WTC11 (cell line): ENCODE measurements at regions not wholly inside any gene's neighbourhood (a gene's known extent, or its start where the extent isn't known, plus 50 kb on each side); places are given as distances from the start of the nearest gene placed in this dataset.

ENCODE experiments used
- ATAC-seq: fragments of 200-7000 bp; cut with Tn5 transposase; 2 replicates; pipeline ENCODE4 v1.10.0; 2021; ENCODE audit warnings: mild to moderate bottlenecking, moderate library complexity
- CTCF ChIA-PET: fragments of 300-600 bp; sonication (Branson Sonifier 250); formaldehyde crosslinking; loops from one replicate; lab custom pipeline; 2021; ENCODE audit warnings: antibody characterized with exemption; lab: Charles Lee
- POLR2A ChIA-PET: fragments of 350-600 bp; sonication (Branson Sonifier 250); formaldehyde crosslinking; loops from one replicate; lab custom pipeline; 2021; ENCODE audit warnings: antibody characterized with exemption; lab: Charles Lee
- DNase-seq: peaks from one replicate; pipeline ENCODE4 v3.0.0; 2021; ENCODE audit warnings: low spot score
- H3K27ac Mint-ChIP-seq: 2 replicates; pipeline ENCODE4 v1.8.0; 2021; ENCODE audit warnings: mixed read lengths
- H3K27me3 Mint-ChIP-seq: 2 replicates; pipeline ENCODE4 v1.8.0; 2021; ENCODE audit warnings: low read depth, mild to moderate bottlenecking, moderate library complexity, mixed read lengths
- H3K36me3 Mint-ChIP-seq: 2 replicates; pipeline ENCODE4 v1.8.0; 2021; ENCODE audit warnings: mixed read lengths
- H3K4me1 Mint-ChIP-seq: 2 replicates; pipeline ENCODE4 v1.8.0; 2022; ENCODE audit warnings: mixed read lengths
- H3K4me3 Mint-ChIP-seq: 2 replicates; pipeline ENCODE4 v1.8.0; 2021; ENCODE audit warnings: mild to moderate bottlenecking, moderate library complexity, mixed read lengths
- H3K9me3 Mint-ChIP-seq: 2 replicates; pipeline ENCODE4 v1.8.0; 2021; ENCODE audit warnings: mixed read lengths
- AR ChIP-seq: fragments of 250-450 bp; sonication (Bioruptor Pico); IDR thresholded peaks from 2 replicates; pipeline ENCODE4 v1.9.0; 2021; ENCODE audit warnings: mild to moderate bottlenecking
- ATF1 ChIP-seq: sonication (generic); formaldehyde crosslinking; IDR thresholded peaks from 2 replicates; pipeline ENCODE4 v1.8.1; 2023; ENCODE audit warnings: mild to moderate bottlenecking, moderate library complexity, missing genetic modification reagents
- E2F4 ChIP-seq: sonication (generic); formaldehyde crosslinking; IDR thresholded peaks from 2 replicates; pipeline ENCODE4 v1.8.1; 2022; ENCODE audit warnings: low read depth, mild to moderate bottlenecking, moderate library complexity, missing genetic modification reagents, borderline replicate concordance
- FOXK1 ChIP-seq: sonication (generic); formaldehyde crosslinking; IDR thresholded peaks from 2 replicates; pipeline ENCODE4 v1.8.0; 2022; ENCODE audit warnings: mild to moderate bottlenecking, moderate library complexity, missing genetic modification reagents
- GTF2I ChIP-seq: fragments of 250-450 bp; sonication (Bioruptor Pico); conservative IDR thresholded peaks from 2 replicates; pipeline ENCODE4 v1.4.0; 2021; ENCODE audit warnings: mild to moderate bottlenecking
- MLX ChIP-seq: sonication (generic); formaldehyde crosslinking; IDR thresholded peaks from 2 replicates; pipeline ENCODE4 v1.8.1; 2023; ENCODE audit warnings: mild to moderate bottlenecking, missing genetic modification reagents, moderate library complexity
- PREB ChIP-seq: sonication (generic); formaldehyde crosslinking; IDR thresholded peaks from 2 replicates; pipeline ENCODE4 v1.8.1; 2022; ENCODE audit warnings: mild to moderate bottlenecking, missing genetic modification reagents, moderate library complexity, borderline replicate concordance
- RELA ChIP-seq: sonication (generic); formaldehyde crosslinking; IDR thresholded peaks from 2 replicates; pipeline ENCODE4 v1.8.1; 2022; ENCODE audit warnings: missing genetic modification reagents, mild to moderate bottlenecking, borderline replicate concordance
- SMAD3 ChIP-seq: sonication (generic); formaldehyde crosslinking; IDR thresholded peaks from 2 replicates; pipeline ENCODE4 v1.8.0; 2022; ENCODE audit warnings: missing genetic modification reagents, mild to moderate bottlenecking, borderline replicate concordance
- SOX15 ChIP-seq: fragments of 250-450 bp; sonication (Bioruptor Pico); IDR thresholded peaks from 2 replicates; pipeline ENCODE4 v1.9.0; 2021; ENCODE audit warnings: mild to moderate bottlenecking
- USF1 ChIP-seq: sonication (generic); formaldehyde crosslinking; IDR thresholded peaks from 2 replicates; pipeline ENCODE4 v1.8.0; 2022; ENCODE audit warnings: mild to moderate bottlenecking, missing genetic modification reagents
- USF2 ChIP-seq: sonication (generic); formaldehyde crosslinking; IDR thresholded peaks from 2 replicates; pipeline ENCODE4 v1.8.1; 2023; ENCODE audit warnings: mild to moderate bottlenecking, missing genetic modification reagents, moderate library complexity
- ZBTB21 ChIP-seq: sonication (generic); formaldehyde crosslinking; IDR thresholded peaks from 2 replicates; pipeline ENCODE4 v1.8.1; 2023; ENCODE audit warnings: mild to moderate bottlenecking, missing genetic modification reagents, borderline replicate concordance
- ZBTB43 ChIP-seq: sonication (generic); formaldehyde crosslinking; IDR thresholded peaks from 2 replicates; pipeline ENCODE4 v1.8.1; 2023; ENCODE audit warnings: mild to moderate bottlenecking, missing genetic modification reagents
- ZNF425 ChIP-seq: fragments of 250-450 bp; sonication (Bioruptor Pico); conservative IDR thresholded peaks from 2 replicates; pipeline ENCODE4 v1.9.0; 2021; ENCODE audit warnings: mild to moderate bottlenecking
- ZNF512 ChIP-seq: sonication (generic); formaldehyde crosslinking; IDR thresholded peaks from 2 replicates; pipeline ENCODE4 v1.8.1; 2022; ENCODE audit warnings: missing genetic modification reagents, borderline replicate concordance
- ZNF671 ChIP-seq: fragments of 250-450 bp; sonication (Bioruptor Pico); IDR thresholded peaks from 2 replicates; pipeline ENCODE4 v1.8.0; 2021; ENCODE audit warnings: mild to moderate bottlenecking

- Mint-ChIP-seq H3K27me3 (no peaks in the 10 kb centered on the region), H3K9me3 (peaks cover 60% of the 10 kb centered on the region), H3K4me1 (peaks cover 38% of the 10 kb centered on the region), H3K4me3 (0 out of 2 replicates have a peak overlapping the region, but pooled peaks have one; percentile 0), H3K27ac (no peak overlapping the region), H3K36me3 (peaks cover 15% of the 10 kb centered on the region)
- DNase-seq (no peak), ATAC-seq (no peak)
- POLR2A ChIA-PET: no interaction called here
- CTCF ChIA-PET: interaction anchor here (0.7 kb wide), 1 partner anchor 290 kb away, joined by 3 read pairs; no protein-coding TSS in a partner anchor
- no peak for TF ChIP-seq AR (CRISPR knock-in tag)
- TF ChIP-seq, all 79 proteins: peak for 0
These were observed 90.5 kb upstream of the LRRN1 start for GRCh38 chr3:3708769-3709115.

GRCh38 chr3:3707858-3708768 lies 91.1 kb upstream of the LRRN1 start:
- H3K9me3 Mint-ChIP-seq: peaks cover 61% of the 10 kb centered on the region
- peak overlapping the region; percentile 67 for H3K27ac Mint-ChIP-seq
- no peaks in the 10 kb centered on the region for H3K27me3 Mint-ChIP-seq
- peaks cover 20% of the 10 kb centered on the region for H3K36me3 Mint-ChIP-seq
- ATAC-seq (peak; percentile 56), DNase-seq (no peak)
- no peak overlapping the region for H3K4me3 Mint-ChIP-seq
- POLR2A ChIA-PET: no interaction called here
- H3K4me1 Mint-ChIP-seq: peaks cover 38% of the 10 kb centered on the region
- CTCF ChIA-PET: interaction anchor here (0.7 kb wide), 1 partner anchor 290 kb away, joined by 3 read pairs; no protein-coding TSS in a partner anchor
- TF ChIP-seq USF2 (CRISPR knock-in tag): no peak
- no peak for TF ChIP-seq RELA (CRISPR knock-in tag)
- no peak for TF ChIP-seq SOX15 (CRISPR knock-in tag)
- TF ChIP-seq ZBTB43: no peak
- no peak for TF ChIP-seq GTF2I (CRISPR knock-in tag)
- TF ChIP-seq ZBTB21 (CRISPR knock-in tag): no peak
- no peak for TF ChIP-seq USF1 (CRISPR knock-in tag)
- no peak for TF ChIP-seq SMAD3
- TF ChIP-seq ZNF512: no peak
- no peak for TF ChIP-seq ZNF671 (CRISPR knock-in tag)
- no peak for TF ChIP-seq ZNF425 (CRISPR knock-in tag)
- no peak for TF ChIP-seq MLX
- no peak for TF ChIP-seq ATF1
- no peak for TF ChIP-seq PREB (CRISPR knock-in tag)
- no peak for TF ChIP-seq FOXK1
- no peak for TF ChIP-seq E2F4 (CRISPR knock-in tag)
